AG09309 (cell line): ENCODE measurements at regions not wholly inside any gene's neighbourhood (a gene's known extent, or its start where the extent isn't known, plus 50 kb on each side); places are given as distances from the start of the nearest gene placed in this dataset.

Source experiments
- DNase-seq: peaks from one replicate; pipeline ENCODE4 v3.0.0-alpha.2; 2010; ENCODE audit warnings: low read depth
- H3K4me3 ChIP-seq: 2 replicates; pipeline ENCODE4 v1.5.1; 2011; ENCODE audit warnings: mild to moderate bottlenecking, low read depth, low read length, moderate library complexity; ENCODE audit not compliant: control insufficient read depth
- CTCF ChIP-seq: IDR thresholded peaks from 2 replicates; pipeline ENCODE4 v1.5.1; 2011; ENCODE audit warnings: mild to moderate bottlenecking, low read depth, low read length, inconsistent platforms; ENCODE audit not compliant: insufficient read depth, control insufficient read depth; ENCODE audit errors: missing control alignments

GRCh38 chrX:33465137-33465536 lies 253.8 kb upstream of the DMD start:
- H3K4me3 ChIP-seq, result no peak overlapping the region
- DNase-seq, result no peak

GRCh38 chrX:33457102-33457501 lies 245.8 kb upstream of the DMD start:
- no peak for TF ChIP-seq CTCF
- no peak overlapping the region for H3K4me3 ChIP-seq
- no peak for DNase-seq

More at GRCh38 chrX:33465137-33465536, 253.8 kb upstream of the DMD start:
- TF ChIP-seq CTCF, result no peak

GRCh38 chrX:33447285-33447684 lies 235.9 kb upstream of the DMD start:
- no peak for DNase-seq
- no peak overlapping the region for H3K4me3 ChIP-seq
- no peak for TF ChIP-seq CTCF

GRCh38 chrX:33434256-33435092 lies 223.1 kb upstream of the DMD start:
- peak; percentile 2 for DNase-seq
- peak; percentile 78 for TF ChIP-seq CTCF
- no peak overlapping the region for H3K4me3 ChIP-seq

GRCh38 chrX:33416273-33416805 lies 205.0 kb upstream of the DMD start:
- H3K4me3 ChIP-seq, result no peak overlapping the region
- no peak for DNase-seq
- TF ChIP-seq CTCF, result no peak

GRCh38 chrX:33415459-33415858 lies 204.1 kb upstream of the DMD start:
- DNase-seq, result no peak
- TF ChIP-seq CTCF, result no peak

More at GRCh38 chrX:33415459-33415858, 204.1 kb upstream of the DMD start:
- no peak overlapping the region for H3K4me3 ChIP-seq
